ENCODE measurements at regions not wholly inside any gene's neighbourhood (a gene's known extent, or its start where the extent isn't known, plus 50 kb on each side); places are given as distances from the start of the nearest gene placed in this dataset.

GRCh38 chr2:120637847-120638246, 97.8 kb upstream of the GLI2 start:
- intact Hi-C loops (cut with micrococcal nuclease) = no loop called here
- no peaks in the 10 kb centered on the region for H3K4me1 Mint-ChIP-seq
- DNase-seq (no peak), ATAC-seq (ENCODE audit: low read depth) (no peak)
- no peaks in the 10 kb centered on the region for H3K36me3 Mint-ChIP-seq (ENCODE audit: low read depth)
- ChIA-PET CTCF (no interaction called here), POLR2A (no interaction called here)
- no peak overlapping the region for H3K4me3 Mint-ChIP-seq
- H3K9me3 Mint-ChIP-seq = no peaks in the 10 kb centered on the region
- no peak overlapping the region for H3K27ac Mint-ChIP-seq
- H3K27me3 Mint-ChIP-seq = peaks cover 2% of the 10 kb centered on the region
- TF ChIP-seq CTCF (IDR thresholded peaks at IDR 0.05) = no peak

GRCh38 chr2:120638450-120638849, 97.2 kb upstream of the GLI2 start:
- DNase-seq = no peak
- no peak overlapping the region for H3K27ac Mint-ChIP-seq
- ChIA-PET POLR2A (no interaction called here), CTCF (no interaction called here)
- ATAC-seq (ENCODE audit: low read depth) = no peak
- no peaks in the 10 kb centered on the region for H3K9me3 Mint-ChIP-seq
- H3K36me3 Mint-ChIP-seq (ENCODE audit: low read depth) = no peaks in the 10 kb centered on the region
- H3K4me3 Mint-ChIP-seq = no peak overlapping the region
- no peaks in the 10 kb centered on the region for H3K4me1 Mint-ChIP-seq
- peaks cover 2% of the 10 kb centered on the region for H3K27me3 Mint-ChIP-seq
- intact Hi-C loops (cut with micrococcal nuclease) = no loop called here
- TF ChIP-seq CTCF (IDR thresholded peaks at IDR 0.05) = no peak

GRCh38 chr2:120641366-120641771, 94.3 kb upstream of the GLI2 start:
- TF ChIP-seq CTCF (IDR thresholded peaks at IDR 0.05) = no peak
- POLR2A ChIA-PET = no interaction called here
- intact Hi-C loops (cut with micrococcal nuclease) = no loop called here
- no peak for DNase-seq
- Mint-ChIP-seq H3K4me3 (no peak overlapping the region), H3K27me3 (peaks cover 2% of the 10 kb centered on the region), H3K4me1 (no peaks in the 10 kb centered on the region), H3K9me3 (no peaks in the 10 kb centered on the region), H3K27ac (no peak overlapping the region), H3K36me3 (ENCODE audit: low read depth) (no peaks in the 10 kb centered on the region)
- ATAC-seq (ENCODE audit: low read depth) = no peak
- CTCF ChIA-PET = no interaction called here

- no peak for ATAC-seq (ENCODE audit: low read depth)
- no peak overlapping the region for H3K4me3 Mint-ChIP-seq
- no peaks in the 10 kb centered on the region for H3K9me3 Mint-ChIP-seq
- H3K27me3 Mint-ChIP-seq = peaks cover 2% of the 10 kb centered on the region
- no peak for DNase-seq
- POLR2A ChIA-PET = no interaction called here
- TF ChIP-seq CTCF (IDR thresholded peaks at IDR 0.05) = no peak
- H3K27ac Mint-ChIP-seq = no peak overlapping the region
- H3K36me3 Mint-ChIP-seq (ENCODE audit: low read depth) = no peaks in the 10 kb centered on the region
- CTCF ChIA-PET = no interaction called here
- no peaks in the 10 kb centered on the region for H3K4me1 Mint-ChIP-seq
- intact Hi-C loops (cut with micrococcal nuclease) = no loop called here
These were observed 93.0 kb upstream of the GLI2 start for GRCh38 chr2:120642646-120643045.

GRCh38 chr2:120646994-120647393, 88.7 kb upstream of the GLI2 start:
- no peak overlapping the region for H3K4me3 Mint-ChIP-seq
- H3K9me3 Mint-ChIP-seq = peaks cover 18% of the 10 kb centered on the region
- no peak overlapping the region for H3K27ac Mint-ChIP-seq
- ATAC-seq (ENCODE audit: low read depth) (no peak), DNase-seq (no peak)
- no peaks in the 10 kb centered on the region for H3K4me1 Mint-ChIP-seq
- no peak for TF ChIP-seq CTCF (IDR thresholded peaks at IDR 0.05)
- CTCF ChIA-PET = no interaction called here
- intact Hi-C loops (cut with micrococcal nuclease) = no loop called here
- no peaks in the 10 kb centered on the region for H3K27me3 Mint-ChIP-seq
- POLR2A ChIA-PET = no interaction called here
- peaks cover 2% of the 10 kb centered on the region for H3K36me3 Mint-ChIP-seq (ENCODE audit: low read depth)

Data from activated B cell treated with CpG ODN at 0.5 μM for 24 hours (primary cell).